ENCODE measurements at regions not wholly inside any gene's neighbourhood (a gene's known extent, or its start where the extent isn't known, plus 50 kb on each side); places are given as distances from the start of the nearest gene placed in this dataset.
"Not testable (repeated sequence)": the region's sequence is repeated elsewhere in the genome, so short reads cannot be mapped to it uniquely, and the experiment has no call there.

DNA sequence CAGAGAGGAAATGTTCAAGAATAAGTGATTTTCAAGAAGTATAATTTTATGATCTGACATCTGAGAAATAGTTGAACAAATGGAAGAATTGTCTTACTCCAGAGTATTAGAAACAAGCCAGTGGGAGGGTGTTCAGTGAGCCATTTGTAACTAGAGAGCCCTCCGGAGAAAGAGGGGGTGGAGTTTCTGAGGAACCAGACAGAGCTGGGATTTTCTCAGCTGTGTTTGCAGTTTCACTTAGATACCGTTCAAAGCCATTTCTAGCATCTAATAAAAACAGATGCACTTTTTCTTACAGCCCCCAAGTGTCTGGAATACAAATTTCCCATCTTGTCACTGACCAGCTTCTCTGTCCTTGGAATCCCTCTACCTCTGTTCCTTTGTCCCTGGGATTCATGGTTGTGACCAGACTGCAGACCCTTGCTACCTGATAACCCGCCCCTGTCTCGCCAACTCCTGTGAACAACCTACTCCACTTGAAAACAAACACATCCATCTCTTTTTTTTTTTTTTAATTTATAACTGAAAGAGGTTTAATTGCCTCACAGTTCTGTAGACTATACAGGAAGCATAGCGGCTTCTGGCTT is 132.8 kb upstream of the KLF3 start:
- Mint-ChIP-seq H3K27ac (no peak overlapping the region), H3K9me3 (peaks cover 3% of the 10 kb centered on the region), H3K4me1 (peaks cover 20% of the 10 kb centered on the region), H3K36me3 (peaks cover 6% of the 10 kb centered on the region), H3K4me3 (no peak overlapping the region), H3K27me3 (no peaks in the 10 kb centered on the region)
- no peak for DNase-seq

DNA sequence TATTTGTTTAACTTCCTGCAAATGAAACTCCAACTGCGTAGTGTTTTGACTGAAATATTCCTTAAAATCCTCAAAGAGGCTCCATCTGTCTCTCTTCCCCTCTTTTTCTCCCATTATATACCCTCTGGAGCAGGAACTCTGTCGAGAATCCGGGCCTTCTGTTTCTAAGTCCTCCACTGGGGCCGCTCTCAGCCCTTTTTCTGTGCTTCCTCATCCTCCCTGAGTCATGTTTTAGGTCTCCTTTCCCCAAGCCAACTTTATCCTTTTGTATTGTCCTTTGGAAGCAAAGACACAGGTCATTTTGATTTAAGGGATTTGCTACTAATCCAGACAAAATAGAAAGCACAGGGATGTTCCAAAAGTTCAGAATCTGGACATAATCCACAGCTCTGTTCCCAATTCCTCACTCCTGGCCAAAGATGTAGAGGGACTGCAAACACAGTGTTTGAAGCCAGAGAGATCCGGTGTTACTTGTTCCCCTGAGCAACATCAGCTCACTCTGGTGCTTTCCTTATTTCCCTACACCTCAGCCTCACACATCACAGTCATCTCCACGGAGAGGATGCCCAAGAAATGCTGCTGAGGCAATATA is 131.0 kb upstream of the KLF3 start:
- H3K27ac Mint-ChIP-seq, result no peak overlapping the region
- H3K4me3 Mint-ChIP-seq, result no peak overlapping the region
- H3K27me3 Mint-ChIP-seq, result no peaks in the 10 kb centered on the region
- H3K36me3 Mint-ChIP-seq, result peaks cover 6% of the 10 kb centered on the region
- DNase-seq, result no peak
- peaks cover 3% of the 10 kb centered on the region for H3K9me3 Mint-ChIP-seq
- peaks cover 20% of the 10 kb centered on the region for H3K4me1 Mint-ChIP-seq

DNA sequence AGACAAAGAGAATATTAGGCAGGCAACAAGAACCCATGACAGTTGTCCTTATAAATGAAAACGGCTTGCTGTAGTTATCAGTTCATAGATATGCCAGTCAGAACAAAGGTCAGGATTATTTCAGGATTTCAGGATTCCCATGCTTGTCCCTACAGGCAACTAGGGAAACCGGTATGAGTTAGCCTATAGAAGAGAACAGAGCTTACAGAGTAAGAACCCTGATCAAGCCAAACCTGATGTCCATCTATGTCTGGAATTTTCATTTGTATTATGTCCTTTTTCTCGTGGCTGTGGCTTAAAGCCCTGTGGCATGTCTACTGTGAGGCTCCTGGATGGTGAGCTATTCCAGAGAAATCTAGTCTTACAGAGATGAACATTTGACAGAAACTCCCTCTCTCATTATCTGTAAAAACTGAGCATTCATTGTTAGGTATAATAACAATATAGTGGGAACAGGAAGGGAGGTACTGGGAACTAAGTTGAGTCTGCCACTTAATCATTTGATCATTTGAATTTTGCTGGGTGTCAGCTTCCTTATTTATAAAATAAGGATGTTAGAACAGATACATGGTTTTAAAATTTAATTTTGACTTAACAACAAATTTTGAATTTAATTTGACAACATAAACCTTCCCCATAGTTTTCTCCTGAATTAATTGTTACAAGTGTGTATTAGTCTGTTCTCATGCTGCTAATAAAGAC is 129.5 kb upstream of the KLF3 start:
- Mint-ChIP-seq H3K9me3 (no peaks in the 10 kb centered on the region), H3K27ac (no peak overlapping the region), H3K36me3 (no peaks in the 10 kb centered on the region), H3K4me1 (peaks cover 14% of the 10 kb centered on the region), H3K4me3 (no peak overlapping the region), H3K27me3 (no peaks in the 10 kb centered on the region)
- DNase-seq, result no peak

DNA sequence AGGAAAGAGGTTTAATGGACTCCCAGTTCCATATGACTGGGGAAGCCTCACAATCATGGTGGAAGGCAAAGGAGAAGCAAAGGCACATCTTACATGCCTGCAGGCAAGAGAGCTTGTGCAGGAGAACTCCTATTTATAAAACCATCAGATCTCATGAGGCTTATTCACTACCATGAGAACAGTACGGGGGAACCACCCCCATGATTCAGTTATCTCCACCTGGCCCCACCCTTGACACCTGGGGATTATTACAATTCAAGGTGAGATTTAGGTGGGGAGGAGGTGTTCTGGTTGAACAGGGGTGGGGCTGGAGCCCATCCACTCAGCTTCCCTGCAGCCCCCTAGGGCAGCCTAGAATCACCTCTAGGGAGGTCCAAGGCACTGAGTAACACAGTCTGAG is 128.9 kb upstream of the KLF3 start:
- H3K36me3 Mint-ChIP-seq, H3K27me3 Mint-ChIP-seq, H3K27ac Mint-ChIP-seq, H3K4me3 Mint-ChIP-seq, H3K9me3 Mint-ChIP-seq, DNase-seq, H3K4me1 Mint-ChIP-seq: not testable (repeated sequence)

DNA sequence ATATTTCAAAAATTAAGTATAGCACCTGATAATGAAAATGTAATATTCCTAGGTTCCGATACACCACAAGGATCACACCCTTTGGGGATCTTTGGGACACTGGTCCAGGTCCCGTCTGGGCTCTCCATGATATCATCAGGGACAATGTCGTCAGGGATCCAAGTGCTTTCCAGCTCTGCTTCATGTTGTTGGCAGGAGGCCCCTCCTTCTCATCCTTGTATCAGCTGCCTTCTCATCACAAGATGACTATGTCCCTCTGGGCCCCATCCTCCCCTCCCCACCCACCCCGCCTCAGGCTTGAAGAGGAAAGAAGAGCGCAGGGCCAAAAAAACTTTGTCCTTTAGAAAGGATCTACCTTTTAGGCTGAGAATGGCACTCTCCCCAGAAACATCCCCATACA is 128.3 kb upstream of the KLF3 start:
- H3K36me3 Mint-ChIP-seq, result no peaks in the 10 kb centered on the region
- no peak overlapping the region for H3K27ac Mint-ChIP-seq
- no peaks in the 10 kb centered on the region for H3K9me3 Mint-ChIP-seq
- DNase-seq, result no peak
- H3K27me3 Mint-ChIP-seq, result no peaks in the 10 kb centered on the region
- H3K4me1 Mint-ChIP-seq, result peaks cover 8% of the 10 kb centered on the region
- H3K4me3 Mint-ChIP-seq, result no peak overlapping the region

DNA sequence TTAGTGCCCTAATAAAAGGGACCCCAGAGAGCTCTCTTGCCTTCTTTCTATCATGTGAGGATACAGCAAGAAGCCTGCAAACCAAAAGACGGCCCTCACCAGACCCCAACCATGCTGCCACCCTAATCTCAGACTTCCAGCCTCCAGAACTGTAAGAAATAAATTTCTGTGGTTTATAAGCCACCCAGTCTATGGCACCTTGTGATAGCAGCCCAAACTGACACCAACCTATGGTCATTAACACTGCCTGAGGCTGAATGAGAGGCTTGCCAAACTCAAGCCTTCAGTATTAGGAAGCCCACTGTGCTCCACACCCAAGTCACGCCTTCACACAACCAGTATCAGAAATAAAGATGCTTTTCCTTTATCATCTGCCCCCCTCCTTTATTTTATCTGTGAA is 127.3 kb upstream of the KLF3 start:
- DNase-seq, result no peak
- no peaks in the 10 kb centered on the region for H3K9me3 Mint-ChIP-seq
- H3K27me3 Mint-ChIP-seq, result no peaks in the 10 kb centered on the region
- no peaks in the 10 kb centered on the region for H3K36me3 Mint-ChIP-seq
- H3K27ac Mint-ChIP-seq, result no peak overlapping the region
- H3K4me3 Mint-ChIP-seq, result no peak overlapping the region
- peaks cover 2% of the 10 kb centered on the region for H3K4me1 Mint-ChIP-seq

DNA sequence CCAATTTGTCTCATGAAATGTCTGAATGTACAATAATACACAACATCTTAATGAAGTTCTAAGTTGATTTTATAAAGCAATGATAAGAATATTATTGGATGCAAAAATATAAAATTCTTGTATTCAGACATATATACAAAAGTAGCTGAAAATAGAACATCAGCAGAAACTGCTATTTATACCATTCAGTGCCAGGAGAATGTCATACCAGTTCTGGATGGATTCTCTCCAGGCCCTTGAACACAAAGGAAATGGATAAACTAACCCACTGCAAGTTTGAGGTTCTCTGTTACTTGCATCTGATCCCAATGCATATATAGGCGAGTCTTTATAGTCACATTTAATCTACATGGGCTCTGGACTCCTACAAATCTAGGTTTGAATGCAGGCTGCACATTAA is 126.3 kb upstream of the KLF3 start:
- Mint-ChIP-seq H3K4me3 (no peak overlapping the region), H3K27ac (no peak overlapping the region), H3K36me3 (no peaks in the 10 kb centered on the region), H3K27me3 (no peaks in the 10 kb centered on the region), H3K9me3 (no peaks in the 10 kb centered on the region), H3K4me1 (peaks cover 2% of the 10 kb centered on the region)
- no peak for DNase-seq

DNA sequence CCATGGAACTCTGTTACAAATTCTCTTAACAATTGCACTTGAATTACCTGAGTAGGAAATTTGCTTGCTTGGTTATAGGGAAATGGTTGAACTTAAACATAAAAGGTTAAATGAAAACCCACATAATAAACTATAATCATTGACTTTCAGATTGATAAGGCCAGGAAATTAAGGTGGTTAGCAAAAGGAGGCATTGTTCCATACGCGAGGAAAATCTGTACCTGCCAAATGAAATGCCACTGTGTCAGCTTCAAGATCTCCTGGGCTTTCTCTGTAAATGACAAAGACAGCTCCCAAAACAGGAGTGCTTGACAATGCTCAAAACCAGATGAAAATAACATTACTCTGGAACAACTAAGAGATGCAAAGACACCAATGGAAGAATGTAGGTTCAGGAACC is 125.5 kb upstream of the KLF3 start:
- no peak for DNase-seq
- H3K36me3 Mint-ChIP-seq, result no peaks in the 10 kb centered on the region
- no peaks in the 10 kb centered on the region for H3K4me1 Mint-ChIP-seq
- no peaks in the 10 kb centered on the region for H3K27me3 Mint-ChIP-seq
- no peak overlapping the region for H3K4me3 Mint-ChIP-seq
- H3K27ac Mint-ChIP-seq, result no peak overlapping the region
- no peaks in the 10 kb centered on the region for H3K9me3 Mint-ChIP-seq

DNA sequence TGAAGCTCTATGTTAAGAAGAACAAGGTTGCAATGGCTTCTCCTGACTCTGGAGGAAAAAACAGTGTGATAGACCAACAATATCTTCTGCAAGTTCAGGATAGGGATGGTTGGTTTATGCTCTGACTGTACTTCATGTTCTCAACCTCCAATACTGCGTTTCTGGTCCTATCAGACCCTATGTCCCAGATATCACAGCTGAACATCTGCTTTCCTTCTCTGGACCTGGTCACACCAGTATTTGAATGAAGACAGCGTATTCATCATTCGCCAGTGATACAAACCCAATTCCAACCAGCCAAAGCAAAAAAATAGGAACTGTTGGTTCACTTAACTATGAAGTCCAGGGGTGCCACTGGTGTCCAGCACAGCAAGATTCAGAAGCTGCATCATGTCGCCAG is 124.5 kb upstream of the KLF3 start:
- Mint-ChIP-seq H3K9me3 (no peaks in the 10 kb centered on the region), H3K36me3 (no peaks in the 10 kb centered on the region), H3K4me1 (no peaks in the 10 kb centered on the region), H3K27ac (no peak overlapping the region), H3K4me3 (no peak overlapping the region), H3K27me3 (no peaks in the 10 kb centered on the region)
- no peak for DNase-seq

DNA sequence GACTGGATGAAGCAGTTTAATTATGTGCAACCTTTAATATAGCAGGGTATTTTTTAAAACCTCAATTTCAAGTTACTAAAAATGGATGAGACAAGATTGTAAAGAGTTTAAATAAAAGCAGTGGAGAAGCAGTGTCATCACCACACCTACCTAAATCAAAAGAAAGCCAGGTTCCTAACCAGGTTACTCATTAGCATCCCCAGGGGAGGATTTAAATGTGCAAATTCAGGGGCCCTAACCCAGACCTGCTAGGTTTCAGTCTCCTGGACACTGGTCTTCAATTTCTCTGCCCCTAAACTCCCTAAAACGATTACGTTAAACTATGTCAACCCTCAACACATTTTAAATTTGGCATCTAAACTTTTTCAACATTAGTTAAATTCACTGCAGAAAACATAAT is 116.9 kb upstream of the KLF3 start:
- Mint-ChIP-seq H3K9me3 (no peaks in the 10 kb centered on the region), H3K4me3 (no peak overlapping the region), H3K27me3 (no peaks in the 10 kb centered on the region), H3K27ac (no peak overlapping the region), H3K36me3 (no peaks in the 10 kb centered on the region), H3K4me1 (no peaks in the 10 kb centered on the region)
- DNase-seq, result no peak

DNA sequence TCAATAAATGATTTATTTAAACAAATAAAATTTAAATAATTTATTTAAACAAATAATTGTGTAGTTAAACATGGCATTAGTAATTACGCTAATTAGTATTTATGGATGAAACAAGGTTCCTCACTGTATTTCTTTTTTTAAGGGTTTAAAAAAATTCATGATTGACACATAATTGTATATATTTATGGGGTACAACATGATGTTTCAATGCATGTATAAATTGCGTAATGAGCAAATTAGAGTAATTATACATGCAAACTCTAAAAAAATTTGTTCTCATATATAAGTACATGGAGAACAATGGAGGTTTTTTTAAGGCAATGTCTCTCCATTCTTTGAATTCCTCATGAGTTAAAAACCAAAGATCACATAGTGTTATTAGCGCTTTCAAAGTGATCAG is 115.7 kb upstream of the KLF3 start:
- H3K27me3 Mint-ChIP-seq, result no peaks in the 10 kb centered on the region

DNA sequence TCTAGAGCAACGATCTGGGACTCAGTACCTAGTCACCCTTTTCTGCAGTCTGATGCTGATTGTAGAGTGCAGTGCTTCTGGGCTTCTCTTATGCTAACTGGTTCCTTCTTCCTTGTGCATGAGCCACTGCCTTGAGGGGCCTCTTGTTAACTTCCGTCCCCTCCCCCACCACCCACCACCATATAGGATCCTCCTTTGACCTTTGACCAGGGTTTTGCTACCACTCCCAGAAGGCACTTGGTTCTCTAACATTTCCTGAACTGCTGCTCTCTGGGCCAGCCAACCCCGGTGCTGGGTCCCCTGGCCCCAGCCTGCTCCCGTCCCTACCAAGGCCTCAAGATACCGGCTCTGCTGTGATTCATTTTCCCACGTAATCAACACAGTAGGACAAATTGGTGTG is 104.6 kb upstream of the KLF3 start:
- no peaks in the 10 kb centered on the region for H3K27me3 Mint-ChIP-seq

More for the DNA sequence above, 115.7 kb upstream of the KLF3 start:
- Mint-ChIP-seq H3K36me3 (no peaks in the 10 kb centered on the region), H3K4me3 (no peak overlapping the region), H3K27ac (no peak overlapping the region), H3K9me3 (no peaks in the 10 kb centered on the region), H3K4me1 (no peaks in the 10 kb centered on the region)
- no peak for DNase-seq

DNA sequence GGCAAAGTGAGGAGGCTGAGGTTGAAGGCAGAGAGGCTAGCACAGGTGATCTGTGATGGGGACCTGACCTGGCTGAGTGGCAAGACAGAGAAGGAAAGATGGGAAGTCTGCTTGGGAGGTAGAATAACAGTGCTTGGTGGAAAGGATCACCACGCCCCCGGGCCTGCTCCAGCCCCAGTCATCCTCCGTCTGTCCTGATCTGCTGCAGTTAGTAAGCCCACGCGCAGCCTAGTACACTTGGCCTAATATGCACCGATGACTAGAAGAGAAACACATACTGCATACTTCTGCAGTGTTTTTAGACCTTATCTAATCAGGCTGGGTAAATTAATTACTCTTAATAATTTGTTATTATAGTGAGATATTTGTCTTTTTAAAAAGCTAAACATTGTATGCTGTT is 103.7 kb upstream of the KLF3 start:
- peaks cover 7% of the 10 kb centered on the region for H3K9me3 Mint-ChIP-seq

More for the DNA sequence above, 104.6 kb upstream of the KLF3 start:
- H3K9me3 Mint-ChIP-seq, result peaks cover 8% of the 10 kb centered on the region
- no peak for DNase-seq
- H3K36me3 Mint-ChIP-seq, result no peaks in the 10 kb centered on the region
- H3K27ac Mint-ChIP-seq, result no peak overlapping the region
- H3K4me3 Mint-ChIP-seq, result no peak overlapping the region
- H3K4me1 Mint-ChIP-seq, result peaks cover 15% of the 10 kb centered on the region

DNA sequence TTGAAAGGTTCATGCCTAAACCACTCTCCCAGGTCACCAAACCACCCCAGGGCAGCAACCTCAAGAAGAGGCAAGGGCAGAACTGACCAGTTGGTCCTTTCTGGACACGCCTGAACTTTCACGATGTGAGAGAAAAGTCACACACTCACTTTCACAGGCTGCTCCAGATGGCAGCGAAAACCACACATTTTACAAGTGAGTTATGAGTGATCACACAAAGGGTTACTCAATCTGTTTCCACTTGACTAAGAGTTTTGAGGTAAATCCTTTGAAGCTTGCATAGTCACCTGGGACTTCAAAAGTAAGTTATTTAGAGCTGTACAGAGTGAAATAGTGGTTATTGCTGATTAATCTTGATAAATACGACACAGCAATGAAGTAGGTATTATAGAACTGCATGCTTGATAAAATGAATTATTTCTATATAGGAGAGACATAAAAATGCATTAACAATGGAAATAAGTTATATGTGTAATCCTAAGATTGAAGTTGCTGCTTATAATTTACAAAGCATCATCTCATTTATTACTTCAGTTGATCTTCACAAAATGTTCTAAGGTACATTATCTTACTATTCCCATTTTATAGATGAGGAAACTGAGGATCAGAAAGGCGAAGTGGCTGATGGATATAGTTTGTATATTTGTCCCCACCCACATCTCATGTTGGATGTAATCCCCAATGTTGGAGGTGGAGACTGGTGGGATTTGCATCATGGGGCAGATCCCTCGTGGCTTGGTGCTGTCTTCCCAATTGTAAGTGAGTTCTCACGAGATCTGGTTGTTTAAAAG is 103.0 kb upstream of the KLF3 start:
- H3K9me3 Mint-ChIP-seq, result peaks cover 2% of the 10 kb centered on the region
- H3K36me3 Mint-ChIP-seq, result no peaks in the 10 kb centered on the region
- no peak overlapping the region for H3K27ac Mint-ChIP-seq
- DNase-seq, result peak; percentile 8
- no peak overlapping the region for H3K4me3 Mint-ChIP-seq
- peaks cover 15% of the 10 kb centered on the region for H3K4me1 Mint-ChIP-seq
- H3K27me3 Mint-ChIP-seq, result no peaks in the 10 kb centered on the region

More for the DNA sequence above, 103.7 kb upstream of the KLF3 start:
- DNase-seq, result no peak
- Mint-ChIP-seq H3K27ac (no peak overlapping the region), H3K4me1 (peaks cover 15% of the 10 kb centered on the region), H3K36me3 (no peaks in the 10 kb centered on the region), H3K4me3 (no peak overlapping the region), H3K27me3 (no peaks in the 10 kb centered on the region)

DNA sequence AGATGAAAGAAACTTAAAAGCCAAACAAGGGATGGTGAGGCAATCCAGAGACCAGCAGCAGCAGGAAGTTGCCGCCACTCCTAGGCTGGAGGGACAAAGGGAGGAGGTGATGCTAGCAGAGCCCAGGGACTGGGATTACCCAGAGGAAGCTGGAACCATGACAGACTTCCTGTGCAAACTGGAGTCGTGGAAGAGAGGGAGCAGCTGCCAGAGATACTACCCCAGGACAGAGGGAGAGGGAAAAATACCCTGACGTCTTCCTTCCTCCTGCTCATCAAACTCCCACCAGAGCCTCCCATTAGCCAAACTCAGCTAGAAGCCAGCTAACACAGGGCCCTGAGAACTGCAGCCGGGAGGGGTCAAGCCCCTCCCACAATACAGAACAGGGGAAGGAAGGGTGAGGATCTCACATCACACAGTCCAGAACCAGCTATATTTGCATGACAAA is 101.2 kb upstream of the KLF3 start:
- no peaks in the 10 kb centered on the region for H3K36me3 Mint-ChIP-seq
- H3K4me3 Mint-ChIP-seq, result no peak overlapping the region
- no peak for DNase-seq
- H3K27ac Mint-ChIP-seq, result no peak overlapping the region
- no peaks in the 10 kb centered on the region for H3K27me3 Mint-ChIP-seq
- peaks cover 19% of the 10 kb centered on the region for H3K4me1 Mint-ChIP-seq
- no peaks in the 10 kb centered on the region for H3K9me3 Mint-ChIP-seq
